Trophoblast cell (in vitro differentiated cells and primary cell): ENCODE measurements at regions not wholly inside any gene's neighbourhood (a gene's known extent, or its start where the extent isn't known, plus 50 kb on each side); places are given as distances from the start of the nearest gene placed in this dataset.

Experiments used
- DNase-seq, 2 donors: peaks; one replicate each; pipeline ENCODE4 v3.0.0-alpha.2; 2016
- H2AFZ ChIP-seq: 2 replicates; pipeline ENCODE4 v1.6.1; 2013; ENCODE audit warnings: low read length, moderate library complexity, mild to moderate bottlenecking; ENCODE audit not compliant: insufficient read depth, poor library complexity
- H2AK5ac ChIP-seq: 2 replicates; pipeline ENCODE4 v1.6.1; 2013; ENCODE audit warnings: mild to moderate bottlenecking, low read length
- H2BK120ac ChIP-seq: 2 replicates; pipeline ENCODE4 v1.6.1; 2013; ENCODE audit warnings: low read length, mild to moderate bottlenecking, moderate library complexity; ENCODE audit not compliant: insufficient read depth, poor library complexity
- H2BK12ac ChIP-seq: 2 replicates; pipeline ENCODE4 v1.6.1; 2013; ENCODE audit warnings: mild to moderate bottlenecking, low read length, moderate library complexity
- H2BK5ac ChIP-seq: 2 replicates; pipeline ENCODE4 v1.6.1; 2013; ENCODE audit warnings: low read length, low read depth, moderate library complexity, mild to moderate bottlenecking; ENCODE audit not compliant: poor library complexity
- H3K14ac ChIP-seq: 2 replicates; pipeline ENCODE4 v1.6.1; 2013; ENCODE audit warnings: mild to moderate bottlenecking, low read length
- H3K18ac ChIP-seq: 2 replicates; pipeline ENCODE4 v1.6.1; 2013; ENCODE audit warnings: mild to moderate bottlenecking, low read length
- H3K23ac ChIP-seq: 2 replicates; pipeline ENCODE4 v1.6.1; 2013; ENCODE audit warnings: low read length
- H3K27ac ChIP-seq: 2 replicates; pipeline ENCODE4 v1.5.1; 2013; ENCODE audit warnings: low read depth, mild to moderate bottlenecking, inconsistent platforms, low read length, moderate library complexity
- H3K27me3 ChIP-seq: 2 replicates; pipeline ENCODE4 v1.6.1; 2013; ENCODE audit warnings: inconsistent platforms, mild to moderate bottlenecking, low read length, moderate library complexity; ENCODE audit not compliant: insufficient read depth
- H3K36me3 ChIP-seq, 2 experiments: 1 replicate in 1 of 2; 2 replicates in 1 of 2; pipeline ENCODE4 v1.6.1; 2013; ENCODE audit warnings: low read length in 2 of 2, mild to moderate bottlenecking in 2 of 2, moderate library complexity in 1 of 2; ENCODE audit not compliant: insufficient read depth in 2 of 2, control insufficient read depth in 1 of 2
- H3K4ac ChIP-seq: 2 replicates; pipeline ENCODE4 v1.6.1; 2013; ENCODE audit warnings: low read depth, mild to moderate bottlenecking, low read length, moderate library complexity
- H3K4me1 ChIP-seq, 2 experiments: 1 replicate in 1 of 2; 2 replicates in 1 of 2; pipeline ENCODE4 v1.6.1; 2013; ENCODE audit warnings: low read length in 2 of 2, mild to moderate bottlenecking in 2 of 2, moderate library complexity in 1 of 2; ENCODE audit not compliant: insufficient read depth in 2 of 2, control insufficient read depth in 1 of 2
- H3K4me2 ChIP-seq: 2 replicates; pipeline ENCODE4 v1.6.1; 2013; ENCODE audit warnings: inconsistent platforms, mild to moderate bottlenecking, low read length, moderate library complexity
- H3K4me3 ChIP-seq: 2 replicates; pipeline ENCODE4 v1.5.1; 2013; ENCODE audit warnings: mild to moderate bottlenecking, low read depth, low read length, inconsistent platforms
- H3K79me1 ChIP-seq: one replicate; pipeline ENCODE4 v1.6.1; 2013; ENCODE audit warnings: low read length
- H3K79me2 ChIP-seq: 2 replicates; pipeline ENCODE4 v1.6.1; 2013; ENCODE audit warnings: low read length, mild to moderate bottlenecking; ENCODE audit not compliant: control insufficient read depth, insufficient read depth, poor library complexity
- H3K9ac ChIP-seq: 2 replicates; pipeline ENCODE4 v1.6.1; 2013; ENCODE audit warnings: mild to moderate bottlenecking, low read length
- H3K9me3 ChIP-seq: 2 replicates; pipeline ENCODE4 v1.6.1; 2013; ENCODE audit warnings: low read depth, mild to moderate bottlenecking, control low read depth, inconsistent platforms, low read length; ENCODE audit not compliant: insufficient read depth
- H4K12ac ChIP-seq: 2 replicates; pipeline ENCODE4 v1.6.1; 2013; ENCODE audit warnings: low read depth, mild to moderate bottlenecking, low read length, moderate library complexity
- H4K8ac ChIP-seq: 2 replicates; pipeline ENCODE4 v1.6.1; 2013; ENCODE audit warnings: low read depth, mild to moderate bottlenecking, low read length, moderate library complexity
- H4K91ac ChIP-seq: one replicate; pipeline ENCODE4 v1.6.1; 2013; ENCODE audit warnings: low read depth, mild to moderate bottlenecking, low read length, moderate library complexity
- WGBS: extraction: QIAGEN DNeasy Blood & Tissue Kit; methylation state at CpG from one replicate; pipeline ENCODE4 v1.1.7; 2013; ENCODE audit warnings: missing lambda C conversion rate; ENCODE audit not compliant: insufficient read length, insufficient coverage; ENCODE audit errors: extremely low coverage; 5-methylcytosine and 5-hydroxymethylcytosine counted together

DNA sequence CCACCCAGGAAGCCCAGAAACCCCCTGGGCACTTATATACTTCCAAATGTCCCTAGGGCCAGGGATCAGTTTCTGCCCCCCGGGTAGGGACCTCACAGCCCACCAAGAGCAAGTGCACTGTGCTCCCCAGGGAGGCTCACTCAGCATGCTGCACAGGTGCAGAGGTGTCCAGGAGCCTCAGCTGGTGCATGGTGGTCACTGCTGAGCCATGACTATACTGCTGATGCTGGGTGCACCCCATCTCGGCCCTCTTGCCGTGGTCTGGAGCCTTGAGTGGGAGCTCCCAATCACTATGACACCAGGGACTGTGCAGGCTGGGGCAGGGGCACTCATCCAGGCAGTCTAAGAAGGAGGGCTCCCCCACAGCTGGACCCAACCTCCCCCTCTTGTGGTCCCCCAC is 617.8 kb upstream of the RAB6C start:
- Histone ChIP-seq H3K4me3 (no peak overlapping the region), H3K79me2 (no peaks in the 10 kb centered on the region), H4K8ac (no peak overlapping the region), H2BK120ac (no peak overlapping the region), H3K23ac (no peak overlapping the region), H3K4me1 (no peaks in the 10 kb centered on the region), H3K79me1 (no peaks in the 10 kb centered on the region), H3K4me2 (no peak overlapping the region), H4K91ac (no peak overlapping the region), H3K36me3 (no peaks in the 10 kb centered on the region), H2BK12ac (no peak overlapping the region), H3K9ac (no peak overlapping the region), H4K12ac (no peak overlapping the region), H3K4ac (no peak overlapping the region), H3K27ac (no peak overlapping the region), H2AFZ (no peak overlapping the region), H3K14ac (no peak overlapping the region), H3K18ac (no peak overlapping the region), H3K27me3 (no peaks in the 10 kb centered on the region), H2BK5ac (no peak overlapping the region), H2AK5ac (no peak overlapping the region), H3K9me3 (peaks cover 5% of the 10 kb centered on the region)
- WGBS, result no CpG with 5 or more reads among the region's 3 CpGs
- DNase-seq, result no peak

DNA sequence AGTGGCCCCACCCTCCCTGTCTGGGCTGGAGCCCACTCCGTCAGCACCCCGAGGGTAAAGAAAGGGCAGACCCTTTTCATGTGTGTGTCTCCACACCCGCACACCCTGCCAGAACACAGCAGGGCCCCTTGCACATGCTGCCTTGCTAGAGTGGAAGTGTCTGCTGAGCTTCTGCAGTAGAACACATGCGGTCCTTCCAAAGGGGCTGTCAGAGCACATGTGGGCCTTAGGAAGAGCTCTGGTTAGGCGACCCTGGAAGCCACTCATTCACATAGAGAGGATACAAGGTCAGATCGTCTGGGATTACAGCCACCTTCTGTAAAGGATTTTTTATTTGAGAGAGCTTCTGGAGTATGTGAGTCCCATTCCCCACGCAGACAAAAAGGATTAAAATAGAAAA is 613.2 kb upstream of the RAB6C start:
- Histone ChIP-seq H3K36me3 (no peaks in the 10 kb centered on the region), H3K23ac (no peak overlapping the region), H4K12ac (no peak overlapping the region), H3K4me2 (no peak overlapping the region), H2BK120ac (no peak overlapping the region), H2AFZ (no peak overlapping the region), H2BK5ac (no peak overlapping the region), H3K79me1 (no peaks in the 10 kb centered on the region), H3K9ac (no peak overlapping the region), H3K4ac (no peak overlapping the region), H2AK5ac (no peak overlapping the region), H4K8ac (no peak overlapping the region), H4K91ac (no peak overlapping the region), H3K4me1 (no peaks in the 10 kb centered on the region), H3K14ac (no peak overlapping the region), H3K27me3 (no peaks in the 10 kb centered on the region), H3K4me3 (no peak overlapping the region), H2BK12ac (no peak overlapping the region), H3K27ac (no peak overlapping the region), H3K18ac (no peak overlapping the region), H3K79me2 (no peaks in the 10 kb centered on the region), H3K9me3 (no peaks in the 10 kb centered on the region)
- DNase-seq, result no peak
- WGBS, result no CpG with 5 or more reads among the region's 7 CpGs

GRCh38 chr2:129367107-129367506 is 612.4 kb upstream of the RAB6C start:
- no CpG with 5 or more reads among the region's 4 CpGs for WGBS
- no peak overlapping the region for H4K91ac ChIP-seq
- H3K14ac ChIP-seq, result no peak overlapping the region
- H3K9ac ChIP-seq, result no peak overlapping the region
- H4K8ac ChIP-seq, result no peak overlapping the region
- no peak overlapping the region for H3K4ac ChIP-seq
- H3K36me3 ChIP-seq, result no peaks in the 10 kb centered on the region
- H3K27me3 ChIP-seq, result no peaks in the 10 kb centered on the region
- no peak overlapping the region for H3K27ac ChIP-seq
- H3K23ac ChIP-seq, result no peak overlapping the region
- H3K79me2 ChIP-seq, result no peaks in the 10 kb centered on the region
- no peak overlapping the region for H2BK12ac ChIP-seq
- H3K4me3 ChIP-seq, result no peak overlapping the region
- no peak overlapping the region for H2BK5ac ChIP-seq
- H2AFZ ChIP-seq, result no peak overlapping the region
- no peak overlapping the region for H4K12ac ChIP-seq
- no peak overlapping the region for H2BK120ac ChIP-seq
- no peaks in the 10 kb centered on the region for H3K79me1 ChIP-seq
- peaks cover 3% of the 10 kb centered on the region for H3K9me3 ChIP-seq
- DNase-seq, result no peak
- H2AK5ac ChIP-seq, result no peak overlapping the region
- H3K4me2 ChIP-seq, result no peak overlapping the region
- no peaks in the 10 kb centered on the region for H3K4me1 ChIP-seq
- H3K18ac ChIP-seq, result no peak overlapping the region

DNA sequence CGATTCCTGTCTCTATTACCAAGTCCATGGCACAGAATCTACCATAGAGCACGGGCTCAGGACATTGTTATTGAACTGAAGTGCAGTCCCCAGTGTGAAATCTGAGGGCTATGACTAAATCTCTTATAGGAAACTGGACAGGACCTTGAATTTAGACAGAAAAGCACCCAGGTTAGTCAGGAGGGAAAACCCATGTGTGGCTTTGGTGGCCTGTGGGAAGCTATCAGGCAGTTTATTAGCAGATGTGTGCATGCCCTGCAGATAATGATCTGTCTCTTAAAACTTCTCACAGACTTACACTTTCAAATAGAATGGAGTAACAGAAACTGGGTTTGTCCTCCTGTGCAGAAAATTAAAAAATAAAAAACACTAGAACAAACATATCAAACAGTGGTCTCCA is 610.0 kb upstream of the RAB6C start:
- no peak for DNase-seq
- no peak overlapping the region for H2BK120ac ChIP-seq
- H3K4me1 ChIP-seq, result no peaks in the 10 kb centered on the region
- no peak overlapping the region for H3K23ac ChIP-seq
- no peak overlapping the region for H2BK12ac ChIP-seq
- H4K8ac ChIP-seq, result no peak overlapping the region
- H3K14ac ChIP-seq, result no peak overlapping the region
- no peak overlapping the region for H3K18ac ChIP-seq
- no peak overlapping the region for H2BK5ac ChIP-seq
- H3K4me3 ChIP-seq, result no peak overlapping the region
- no peak overlapping the region for H4K12ac ChIP-seq
- H3K27me3 ChIP-seq, result no peaks in the 10 kb centered on the region
- no peak overlapping the region for H3K9ac ChIP-seq
- no peak overlapping the region for H3K4me2 ChIP-seq
- no peak overlapping the region for H4K91ac ChIP-seq
- no peaks in the 10 kb centered on the region for H3K79me1 ChIP-seq
- H3K4ac ChIP-seq, result no peak overlapping the region
- H3K36me3 ChIP-seq, result no peaks in the 10 kb centered on the region
- H3K79me2 ChIP-seq, result no peaks in the 10 kb centered on the region
- no peak overlapping the region for H2AK5ac ChIP-seq
- H2AFZ ChIP-seq, result no peak overlapping the region
- H3K9me3 ChIP-seq, result peaks cover 3% of the 10 kb centered on the region
- WGBS, result no CpG with 5 or more reads among the region's 2 CpGs
- H3K27ac ChIP-seq, result no peak overlapping the region
